Stimulated activated CD8-positive, alpha-beta memory T cell treated with anti-CD3 and anti-CD28 coated beads, Interleukin-12 subunit alpha, Interleukin-12 subunit beta, amount 100 ng/mL, for 24 hours (primary cell): ENCODE measurements at regions not wholly inside any gene's neighbourhood (a gene's known extent, or its start where the extent isn't known, plus 50 kb on each side); places are given as distances from the start of the nearest gene placed in this dataset.

Experiments
- DNase-seq: peaks from one replicate; pipeline ENCODE4 v3.0.0-alpha.2; 2020; ENCODE audit errors: extremely low read depth

- DNase-seq, result no peak
Observed at GRCh38 chr15:38885001-38885400, 320.4 kb upstream of the RASGRP1 start.

GRCh38 chr15:38885471-38885952, 320.9 kb upstream of the RASGRP1 start:
- DNase-seq, result no peak

- no peak for DNase-seq
Observed at GRCh38 chr15:38886315-38887163, 321.9 kb upstream of the RASGRP1 start.

GRCh38 chr15:38888701-38889221, 324.1 kb upstream of the RASGRP1 start:
- DNase-seq, result no peak

- DNase-seq, result no peak
Observed at GRCh38 chr15:38890194-38890593, 325.6 kb upstream of the RASGRP1 start.

- DNase-seq, result no peak
Observed at GRCh38 chr15:38893925-38894242, 329.3 kb upstream of the RASGRP1 start.

GRCh38 chr15:38894243-38894948, 329.8 kb upstream of the RASGRP1 start:
- no peak for DNase-seq

- no peak for DNase-seq
Observed at GRCh38 chr15:38895326-38896255, 331.0 kb upstream of the RASGRP1 start.

- no peak for DNase-seq
Observed at GRCh38 chr15:38896647-38897046, 332.0 kb upstream of the RASGRP1 start.

- no peak for DNase-seq
Observed at GRCh38 chr15:38897551-38897950, 332.9 kb upstream of the RASGRP1 start.

GRCh38 chr15:38898236-38898635, 333.6 kb upstream of the RASGRP1 start:
- DNase-seq, result no peak

- DNase-seq, result no peak
Observed at GRCh38 chr15:38899300-38899699, 334.7 kb upstream of the RASGRP1 start.

- DNase-seq, result no peak
Observed at GRCh38 chr15:38904298-38904697, 339.7 kb upstream of the RASGRP1 start.

GRCh38 chr15:38905632-38906031, 341.0 kb upstream of the RASGRP1 start:
- DNase-seq, result no peak

GRCh38 chr15:38920966-38921365, 356.4 kb upstream of the RASGRP1 start:
- DNase-seq, result no peak

- no peak for DNase-seq
Observed at GRCh38 chr15:38921471-38921870, 356.9 kb upstream of the RASGRP1 start.

GRCh38 chr15:38928431-38928830, 363.8 kb upstream of the RASGRP1 start:
- no peak for DNase-seq

GRCh38 chr15:38930851-38931572, 366.4 kb upstream of the RASGRP1 start:
- DNase-seq, result no peak

- DNase-seq, result no peak
Observed at GRCh38 chr15:38941399-38941953, 376.9 kb upstream of the RASGRP1 start.

GRCh38 chr15:38944536-38944935, 379.9 kb upstream of the RASGRP1 start:
- no peak for DNase-seq
